WERI-Rb-1 (cell line): ENCODE measurements at regions not wholly inside any gene's neighbourhood (a gene's known extent, or its start where the extent isn't known, plus 50 kb on each side); places are given as distances from the start of the nearest gene placed in this dataset.

Experiments used
- DNase-seq: peaks from one replicate; pipeline ENCODE4 v3.0.0-alpha.2; 2020
- H3K27ac ChIP-seq: fragments of 250-450 bp; sonication (Bioruptor Pico); 2 replicates; pipeline ENCODE4 v1.5.1; 2020; ENCODE audit warnings: mild to moderate bottlenecking, moderate library complexity
- H3K27me3 ChIP-seq: fragments of 250-450 bp; sonication (Bioruptor Pico); 2 replicates; pipeline ENCODE4 v1.5.1; 2021; ENCODE audit warnings: mild to moderate bottlenecking, low read depth, moderate library complexity; ENCODE audit not compliant: insufficient read depth, severe bottlenecking
- H3K36me3 ChIP-seq: fragments of 250-450 bp; sonication (Bioruptor Pico); 2 replicates; pipeline ENCODE4 v1.5.1; 2020; ENCODE audit warnings: mild to moderate bottlenecking, moderate library complexity
- H3K4me3 ChIP-seq: 2 replicates; pipeline ENCODE4 v1.5.1; 2011; ENCODE audit warnings: low read depth, mild to moderate bottlenecking, control low read depth, low read length
- H3K9me3 ChIP-seq: fragments of 250-450 bp; sonication (Bioruptor Pico); 2 replicates; pipeline ENCODE4 v1.5.1; 2021; ENCODE audit warnings: mild to moderate bottlenecking, moderate library complexity; ENCODE audit not compliant: severe bottlenecking
- TF ChIP-seq, protein P1 (sequence below): IDR thresholded peaks from 2 replicates; pipeline ENCODE4 v1.5.1; 2011; ENCODE audit warnings: low read depth, mild to moderate bottlenecking, control low read depth, inconsistent platforms, low read length

DNA sequence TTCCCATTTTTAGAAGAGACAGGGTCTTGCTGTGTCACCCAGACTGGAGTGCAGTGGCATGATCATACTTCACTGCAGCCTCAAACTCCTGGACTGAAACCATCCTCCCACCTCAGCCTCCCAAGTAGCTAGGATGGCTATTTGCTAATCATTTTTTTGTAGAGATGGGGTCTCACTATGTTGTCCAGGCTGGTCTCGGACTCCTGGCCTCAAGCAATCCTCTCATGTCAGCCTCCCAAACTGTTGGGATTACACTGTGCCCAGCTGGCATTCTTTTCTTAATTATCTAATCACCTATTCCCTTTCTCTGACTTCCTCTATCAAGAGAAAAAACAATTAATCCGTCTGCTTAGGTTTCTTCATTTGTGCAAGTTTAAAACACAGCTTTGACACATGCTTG is 172.5 kb upstream of the TRIM24 start:
- H3K4me3 ChIP-seq: no peak overlapping the region
- H3K9me3 ChIP-seq: peaks cover 3% of the 10 kb centered on the region
- H3K27ac ChIP-seq: no peak overlapping the region
- TF ChIP-seq, protein P1, sequence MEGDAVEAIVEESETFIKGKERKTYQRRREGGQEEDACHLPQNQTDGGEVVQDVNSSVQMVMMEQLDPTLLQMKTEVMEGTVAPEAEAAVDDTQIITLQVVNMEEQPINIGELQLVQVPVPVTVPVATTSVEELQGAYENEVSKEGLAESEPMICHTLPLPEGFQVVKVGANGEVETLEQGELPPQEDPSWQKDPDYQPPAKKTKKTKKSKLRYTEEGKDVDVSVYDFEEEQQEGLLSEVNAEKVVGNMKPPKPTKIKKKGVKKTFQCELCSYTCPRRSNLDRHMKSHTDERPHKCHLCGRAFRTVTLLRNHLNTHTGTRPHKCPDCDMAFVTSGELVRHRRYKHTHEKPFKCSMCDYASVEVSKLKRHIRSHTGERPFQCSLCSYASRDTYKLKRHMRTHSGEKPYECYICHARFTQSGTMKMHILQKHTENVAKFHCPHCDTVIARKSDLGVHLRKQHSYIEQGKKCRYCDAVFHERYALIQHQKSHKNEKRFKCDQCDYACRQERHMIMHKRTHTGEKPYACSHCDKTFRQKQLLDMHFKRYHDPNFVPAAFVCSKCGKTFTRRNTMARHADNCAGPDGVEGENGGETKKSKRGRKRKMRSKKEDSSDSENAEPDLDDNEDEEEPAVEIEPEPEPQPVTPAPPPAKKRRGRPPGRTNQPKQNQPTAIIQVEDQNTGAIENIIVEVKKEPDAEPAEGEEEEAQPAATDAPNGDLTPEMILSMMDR: no peak
- no peaks in the 10 kb centered on the region for H3K27me3 ChIP-seq
- H3K36me3 ChIP-seq: no peaks in the 10 kb centered on the region
- no peak for DNase-seq

GRCh38 chr7:138289082-138289481 is 171.0 kb upstream of the TRIM24 start:
- no peak overlapping the region for H3K27ac ChIP-seq
- H3K36me3 ChIP-seq: no peaks in the 10 kb centered on the region
- DNase-seq: no peak
- H3K9me3 ChIP-seq: peaks cover 3% of the 10 kb centered on the region
- no peak overlapping the region for H3K4me3 ChIP-seq
- no peaks in the 10 kb centered on the region for H3K27me3 ChIP-seq
- TF ChIP-seq, protein P1: no peak

DNA sequence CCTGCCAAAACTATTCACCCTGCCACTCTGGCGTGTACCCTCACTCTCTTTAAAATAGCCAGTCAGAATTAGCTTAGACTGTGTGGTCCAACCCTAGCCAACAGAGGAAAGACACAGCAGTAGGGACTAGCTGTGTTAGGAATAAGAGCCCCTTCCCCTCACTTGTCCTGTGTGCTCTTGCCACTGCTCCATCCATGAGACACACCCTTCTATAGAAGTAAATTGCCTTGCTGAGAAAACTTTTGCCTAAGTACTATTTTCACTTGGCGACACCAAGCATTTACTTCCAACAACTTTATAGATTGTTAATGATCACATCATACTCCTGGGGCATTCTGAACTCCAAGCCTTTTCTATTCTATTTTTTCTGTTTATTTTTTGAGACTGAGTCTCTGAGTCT is 170.2 kb upstream of the TRIM24 start:
- Histone ChIP-seq H3K9me3 (peaks cover 3% of the 10 kb centered on the region), H3K27ac (no peak overlapping the region), H3K36me3 (no peaks in the 10 kb centered on the region), H3K4me3 (no peak overlapping the region), H3K27me3 (no peaks in the 10 kb centered on the region)
- TF ChIP-seq, protein P1: no peak
- no peak for DNase-seq

DNA sequence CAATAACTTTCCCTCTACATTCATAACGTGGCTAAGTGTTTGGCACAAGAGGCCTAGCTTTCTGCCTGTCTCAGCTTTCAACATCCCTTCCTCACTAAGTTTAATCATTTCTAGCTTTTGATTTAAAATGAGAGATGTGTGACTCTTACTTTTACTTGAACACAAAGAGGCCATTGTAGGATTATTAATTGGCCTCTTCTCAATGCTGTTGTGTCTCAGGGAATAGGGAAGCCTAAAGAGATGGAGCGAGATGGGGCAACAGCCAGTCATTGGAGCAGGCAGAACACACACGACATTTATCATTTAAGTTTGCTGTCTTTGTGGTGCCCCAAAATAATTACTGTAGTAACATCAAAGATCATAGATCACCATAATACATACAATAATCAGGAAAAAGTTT is 167.1 kb upstream of the TRIM24 start:
- DNase-seq: no peak
- Histone ChIP-seq H3K27ac (no peak overlapping the region), H3K9me3 (peaks cover 3% of the 10 kb centered on the region), H3K4me3 (no peak overlapping the region), H3K27me3 (no peaks in the 10 kb centered on the region), H3K36me3 (no peaks in the 10 kb centered on the region)
- TF ChIP-seq, protein P1: no peak

DNA sequence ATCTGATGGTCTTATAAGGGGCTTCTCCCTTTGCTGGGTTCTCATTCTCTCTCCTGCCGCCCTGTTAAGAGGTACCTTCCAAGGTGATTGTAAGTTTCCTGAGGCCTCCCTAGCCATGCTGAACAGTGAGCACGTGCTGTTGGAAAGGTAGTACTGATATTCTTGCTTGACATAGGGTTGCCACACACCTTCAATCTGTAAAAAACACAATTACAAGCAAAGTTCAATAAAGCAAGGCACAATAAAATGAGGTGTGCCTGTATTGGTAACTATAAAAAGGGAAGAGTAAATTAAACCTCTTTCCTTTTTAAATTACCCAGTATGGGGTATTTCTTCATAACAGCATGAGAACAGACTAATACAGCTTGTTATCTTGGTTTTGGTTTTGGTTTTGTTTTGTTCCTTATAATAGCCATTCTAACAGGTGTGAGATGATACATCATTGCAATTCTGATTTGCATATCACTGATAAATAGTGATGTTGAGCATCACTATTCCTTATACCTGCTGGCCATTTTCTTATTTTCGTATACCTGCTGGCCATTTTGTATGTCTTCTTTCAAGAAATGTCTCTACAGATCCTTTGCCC is 164.9 kb upstream of the TRIM24 start:
- no peak overlapping the region for H3K27ac ChIP-seq
- DNase-seq: no peak
- H3K27me3 ChIP-seq: no peaks in the 10 kb centered on the region
- TF ChIP-seq, protein P1: no peak
- H3K4me3 ChIP-seq: no peak overlapping the region
- peaks cover under 1% of the 10 kb centered on the region for H3K9me3 ChIP-seq
- H3K36me3 ChIP-seq: no peaks in the 10 kb centered on the region

DNA sequence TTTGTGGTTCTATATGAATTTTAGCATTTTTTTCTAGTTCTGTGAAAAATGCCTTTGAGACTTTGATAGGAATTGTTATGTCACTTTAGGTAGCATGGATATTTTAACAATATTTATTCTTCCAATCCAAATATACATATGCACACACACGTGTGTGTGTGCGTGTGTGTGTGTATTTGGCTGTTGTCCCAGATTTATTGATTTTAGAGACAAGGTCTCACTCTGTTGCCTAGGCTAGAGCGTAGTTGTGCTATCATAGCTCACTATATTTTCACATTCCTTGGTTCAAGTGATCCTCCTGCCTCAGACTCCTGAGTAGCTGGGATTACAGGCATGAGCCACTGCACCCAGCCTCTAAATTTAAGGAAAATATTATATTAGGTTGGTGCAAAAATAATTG is 162.5 kb upstream of the TRIM24 start:
- TF ChIP-seq, protein P1: no peak
- Histone ChIP-seq H3K4me3 (no peak overlapping the region), H3K36me3 (no peaks in the 10 kb centered on the region), H3K27me3 (no peaks in the 10 kb centered on the region), H3K9me3 (no peaks in the 10 kb centered on the region), H3K27ac (no peak overlapping the region)
- DNase-seq: no peak
